ENCODE measurements at regions not wholly inside any gene's neighbourhood (a gene's known extent, or its start where the extent isn't known, plus 50 kb on each side); places are given as distances from the start of the nearest gene placed in this dataset.
A peak's percentile ranks its signal among the peaks of the same experiment; 100 is the strongest.

DNA sequence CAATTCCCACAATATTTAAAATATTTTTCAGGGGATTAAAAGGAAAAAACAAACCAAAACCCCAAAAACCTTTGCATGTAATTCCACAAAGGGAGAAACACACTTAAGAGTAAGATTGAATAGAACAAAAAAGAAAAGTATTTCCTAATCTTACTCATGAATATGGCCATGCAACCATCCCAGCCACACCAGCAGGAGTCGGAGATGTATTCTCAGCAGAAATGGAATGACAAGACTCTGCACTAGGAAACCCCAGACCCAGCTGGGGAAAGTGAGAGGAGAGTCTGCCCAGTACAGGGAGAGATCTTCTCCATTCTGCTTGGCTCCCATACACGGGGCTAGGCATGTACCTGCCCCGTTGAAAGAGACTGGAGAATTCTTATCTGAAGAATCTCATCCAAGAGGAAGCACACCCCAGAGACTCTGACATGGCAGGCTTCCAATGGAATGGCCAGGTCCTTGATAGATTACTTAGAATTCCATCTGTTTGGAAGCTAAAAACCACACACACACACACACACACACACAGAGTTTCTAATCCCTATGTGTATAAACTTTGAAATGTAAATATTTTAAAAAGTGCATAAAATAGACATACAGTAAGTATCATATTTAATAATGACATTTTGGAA is 118.8 kb downstream of the GADD45G start:
- DNase-seq (ENCODE audit: low spot score), result no peak

DNA sequence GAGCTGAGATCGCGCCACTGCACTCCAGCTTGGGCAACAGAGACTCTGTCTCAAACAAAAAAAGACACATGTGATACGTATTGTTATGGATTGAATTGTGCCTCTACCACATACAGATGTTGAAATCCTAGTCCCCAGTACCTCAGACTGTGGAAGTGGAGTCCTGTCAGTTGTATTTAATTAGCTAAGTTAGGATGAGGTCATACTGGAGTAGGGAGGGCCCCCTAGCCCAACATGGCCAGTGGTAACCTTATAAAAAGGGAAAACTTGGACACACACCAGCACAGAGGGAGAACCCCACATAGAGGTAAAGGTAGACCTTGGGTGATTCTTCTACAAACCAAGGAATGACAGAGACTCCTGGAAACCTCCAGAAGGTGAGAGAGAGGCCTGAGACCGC is 119.8 kb downstream of the GADD45G start:
- DNase-seq (ENCODE audit: low spot score), result no peak

DNA sequence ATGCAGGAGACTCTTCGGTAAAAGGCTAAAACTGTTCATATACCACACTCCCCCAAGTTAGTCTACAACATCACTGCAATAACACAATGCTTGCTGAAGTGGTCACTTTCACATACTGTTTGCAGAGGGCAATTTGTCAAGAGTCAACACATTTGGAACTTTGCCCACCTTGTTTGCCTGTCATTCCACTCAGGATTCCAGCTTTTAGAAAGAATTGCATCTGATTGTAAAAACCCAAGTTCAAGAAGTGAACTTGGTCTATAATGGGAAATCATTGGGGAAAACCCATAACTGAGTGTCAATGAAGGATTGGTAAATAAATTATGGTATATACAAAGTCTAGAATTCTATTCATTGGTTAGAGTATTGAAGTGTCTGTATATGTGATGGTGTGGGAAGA is 120.5 kb downstream of the GADD45G start:
- DNase-seq (ENCODE audit: low spot score), result no peak

GRCh38 chr9:89729954-89730530 is 125.2 kb downstream of the GADD45G start:
- DNase-seq (ENCODE audit: low spot score), result no peak

DNA sequence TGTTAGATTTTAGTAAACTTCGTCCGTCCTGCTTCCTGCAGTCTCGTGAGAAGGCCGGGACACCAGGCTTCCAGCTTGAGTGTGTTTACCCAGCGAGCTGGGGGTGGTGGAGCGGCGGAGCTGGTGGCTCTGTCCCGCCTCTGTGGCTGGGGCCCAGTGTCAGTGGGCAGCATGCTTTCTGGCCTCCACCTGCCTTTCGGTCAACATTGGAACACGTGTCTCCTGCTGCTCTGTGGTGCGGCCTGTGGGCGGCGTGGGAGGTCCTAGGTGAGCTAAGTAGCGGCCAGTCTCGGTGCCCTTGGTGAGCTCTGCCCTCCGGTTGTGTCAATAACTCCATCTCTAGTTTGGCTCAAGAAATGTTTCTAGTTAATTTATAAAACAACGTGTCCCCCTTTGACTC is 125.9 kb downstream of the GADD45G start:
- no peak for DNase-seq (ENCODE audit: low spot score)

- DNase-seq (ENCODE audit: low spot score), result no peak
Measured at GRCh38 chr9:89731262-89732182, 126.7 kb downstream of the GADD45G start.

GRCh38 chr9:89732295-89732938 is 127.6 kb downstream of the GADD45G start:
- peak; percentile 28 for DNase-seq (ENCODE audit: low spot score)

DNA sequence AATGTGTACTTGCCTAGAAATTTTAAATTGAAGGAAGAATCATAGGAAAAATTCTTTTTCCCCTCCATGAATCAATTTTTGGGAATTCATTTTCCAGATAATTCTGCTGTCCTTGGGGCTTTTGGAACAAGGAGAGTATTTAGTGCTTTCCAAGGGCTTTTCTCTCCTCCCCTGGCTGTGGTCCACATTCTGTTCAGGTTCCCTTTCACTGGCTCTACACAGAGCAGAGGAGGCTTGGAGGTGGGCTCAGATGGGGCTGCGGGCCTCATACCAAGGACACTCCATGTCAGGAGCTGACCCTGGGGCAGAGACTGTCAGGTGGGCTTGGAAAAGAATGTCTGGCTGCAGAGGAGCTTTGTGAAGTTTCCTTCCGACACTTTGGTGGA is 128.1 kb downstream of the GADD45G start:
- DNase-seq (ENCODE audit: low spot score), result no peak

GRCh38 chr9:89734600-89735041 is 129.8 kb downstream of the GADD45G start:
- no peak for DNase-seq (ENCODE audit: low spot score)

- DNase-seq (ENCODE audit: low spot score), result no peak
Measured at GRCh38 chr9:89738137-89738932, 133.5 kb downstream of the GADD45G start.

DNA sequence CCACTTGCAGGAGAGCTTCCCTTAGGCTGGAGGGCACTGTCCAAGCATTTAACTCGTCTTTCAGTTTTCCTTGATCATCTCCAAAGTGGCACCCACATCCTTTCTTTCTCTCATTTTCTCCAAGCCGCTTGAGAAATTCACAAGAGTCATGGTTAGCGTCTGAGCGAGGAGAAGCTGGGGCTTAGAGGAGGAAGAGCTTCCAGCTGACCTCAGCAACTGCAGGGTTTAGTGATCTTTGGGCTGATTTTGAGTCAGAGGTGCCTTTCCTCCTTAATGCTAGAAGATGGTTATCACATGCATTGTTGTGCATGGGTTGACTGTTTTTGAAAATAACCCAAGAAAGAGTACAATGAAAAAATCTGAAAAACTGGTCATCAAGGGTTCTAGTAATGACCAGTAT is 134.7 kb downstream of the GADD45G start:
- DNase-seq (ENCODE audit: low spot score), result no peak

GRCh38 chr9:89739916-89740315 is 135.1 kb downstream of the GADD45G start:
- DNase-seq (ENCODE audit: low spot score), result no peak

DNA sequence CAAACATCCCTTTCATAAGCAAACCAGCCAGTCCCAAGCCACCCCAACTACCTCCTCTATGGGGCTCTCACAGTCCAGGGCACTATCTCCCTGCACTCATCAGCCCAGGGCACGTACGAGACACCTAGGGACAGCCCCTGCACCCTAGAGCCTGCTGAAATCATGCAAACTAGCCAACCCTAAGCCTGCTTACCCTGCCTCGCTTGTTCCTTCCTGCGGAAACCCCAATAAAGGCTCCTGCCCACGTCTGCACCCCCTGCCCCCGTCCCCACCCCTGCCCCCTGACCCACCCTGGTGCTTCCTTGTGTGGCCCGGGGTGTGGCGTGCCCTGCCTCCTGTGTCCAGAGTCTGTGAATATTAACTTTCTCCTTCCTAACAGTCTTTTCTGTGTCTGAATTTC is 135.9 kb downstream of the GADD45G start:
- DNase-seq (ENCODE audit: low spot score), result no peak

DNA sequence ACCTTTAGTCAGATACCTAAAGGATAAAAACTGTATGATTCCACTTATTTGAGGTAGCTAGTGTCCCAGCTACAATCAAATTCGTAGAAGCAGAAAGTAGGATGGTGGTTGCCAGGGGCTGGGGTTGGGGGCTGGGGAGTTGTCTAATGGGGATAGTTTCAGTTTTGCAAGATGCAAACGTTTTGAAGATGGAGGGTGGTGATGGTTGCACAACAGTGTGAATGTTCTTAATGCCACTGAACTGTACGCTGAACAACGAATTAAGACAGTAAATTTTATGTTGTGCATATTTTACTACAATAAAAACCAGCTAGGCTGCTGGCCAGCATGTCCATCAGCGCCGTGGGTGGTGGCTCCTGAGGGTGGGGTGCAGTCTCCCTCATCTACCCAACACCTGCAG is 137.8 kb downstream of the GADD45G start:
- DNase-seq (ENCODE audit: low spot score), result no peak

- peak; percentile 16 for DNase-seq (ENCODE audit: low spot score)
Measured at GRCh38 chr9:89743216-89743572, 138.4 kb downstream of the GADD45G start.

- DNase-seq (ENCODE audit: low spot score), result peak; percentile 74
Measured at GRCh38 chr9:89743573-89744254, 138.9 kb downstream of the GADD45G start.

GRCh38 chr9:89744255-89744648 is 139.4 kb downstream of the GADD45G start:
- DNase-seq (ENCODE audit: low spot score), result no peak

- DNase-seq (ENCODE audit: low spot score), result peak; percentile 43
Measured at GRCh38 chr9:89744730-89745129, 139.9 kb downstream of the GADD45G start.

DNA sequence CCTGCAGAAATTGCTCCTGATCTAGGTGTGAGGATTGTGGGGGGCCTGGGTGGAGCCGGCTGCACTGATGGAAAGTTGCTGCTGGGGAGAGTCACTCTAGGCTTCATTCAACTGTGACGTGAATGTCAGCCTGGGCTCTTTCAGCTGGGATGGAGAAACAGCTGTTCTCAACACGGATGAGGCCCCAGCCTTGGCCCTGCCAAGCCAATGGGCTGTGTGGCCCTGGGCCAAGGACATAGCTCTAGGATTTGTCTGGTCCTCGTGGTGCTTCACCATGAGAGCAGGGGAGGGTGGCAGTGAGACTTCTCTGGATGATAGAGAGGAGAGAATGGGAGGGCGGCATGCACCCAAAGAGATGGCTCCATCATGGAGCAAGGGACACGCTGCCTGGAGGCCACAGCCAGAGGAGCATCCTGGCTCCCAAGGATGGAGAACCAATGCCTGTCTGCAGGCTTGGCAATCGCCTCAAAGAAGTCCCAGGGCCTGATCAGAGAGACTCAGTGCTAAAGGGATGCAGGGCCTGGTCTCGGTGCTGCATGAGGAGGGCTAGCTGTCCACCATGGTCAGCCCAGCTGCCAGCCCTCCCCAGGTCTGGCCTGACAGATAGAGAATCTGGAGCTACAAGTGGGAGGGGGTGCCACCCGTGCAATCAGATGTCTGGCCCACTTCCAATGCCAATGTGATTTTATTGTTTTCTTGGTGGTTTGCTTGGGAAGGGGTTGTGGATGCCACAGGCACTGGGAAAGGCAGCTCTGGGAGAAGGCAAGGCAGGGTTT is 141.0 kb downstream of the GADD45G start:
- DNase-seq (ENCODE audit: low spot score), result no peak

- DNase-seq (ENCODE audit: low spot score), result no peak
Measured at GRCh38 chr9:89746385-89747116, 141.7 kb downstream of the GADD45G start.
